Esophagus squamous epithelium (tissue), 5 donors: ENCODE measurements at regions not wholly inside any gene's neighbourhood (a gene's known extent, or its start where the extent isn't known, plus 50 kb on each side); places are given as distances from the start of the nearest gene placed in this dataset.
"Not testable (repeated sequence)": the region's sequence is repeated elsewhere in the genome, so short reads cannot be mapped to it uniquely, and the experiment has no call there.

Experiments
- DNase-seq: peaks from one replicate; lab custom pipeline; 2025; lab: John Stamatoyannopoulos, UW
- H3K27ac ChIP-seq, 4 donors: fragments of 200-600 bp; sonication (generic); one replicate each; pipeline ENCODE4 v1.5.1; 2016 to 2019; ENCODE audit warnings: mild to moderate bottlenecking in 1 of 4
- H3K27me3 ChIP-seq, 4 donors: fragments of 200-600 bp; sonication (generic); 1 replicate in 3 of 4; 2 replicates in 1 of 4; pipeline versions ENCODE4 v1.5.1 to v1.6.0; 2017 to 2021; ENCODE audit warnings: antibody characterized with exemption in 1 of 4
- H3K36me3 ChIP-seq, 3 donors: fragments of 200-600 bp; sonication (generic); one replicate each; pipeline ENCODE4 v1.5.1; 2016 to 2019
- H3K4me1 ChIP-seq, 3 donors: fragments of 200-600 bp; sonication (generic); one replicate each; pipeline ENCODE4 v1.5.1; 2017 to 2019
- H3K4me3 ChIP-seq, 4 donors: fragments of 200-600 bp; sonication (generic); 1 replicate in 3 of 4; 2 replicates in 1 of 4; pipeline ENCODE4 v1.5.1; 2016 to 2019; ENCODE audit warnings: mild to moderate bottlenecking in 2 of 4, moderate library complexity in 1 of 4
- H3K9me3 ChIP-seq, 3 donors: fragments of 200-600 bp; sonication (generic); one replicate each; pipeline ENCODE4 v1.5.1; 2016 to 2019
- POLR2A ChIP-seq, 4 donors: fragments of 450-650 bp; IDR thresholded peaks; one replicate each; pipeline ENCODE4 v1.6.1; 2017; ENCODE audit warnings: antibody characterized with exemption in 4 of 4, mild to moderate bottlenecking in 4 of 4, moderate library complexity in 3 of 4
- WGBS, 2 donors: methylation state at CpG; one replicate each; pipeline ENCODE4 v1.1.5; 2018; 5-methylcytosine and 5-hydroxymethylcytosine counted together
- intact Hi-C: fragments of 100-400 bp; cut with DNase I; formaldehyde crosslinking; loops from one replicate; pipeline ENCODE4 v1.15.0; 2022
- TF ChIP-seq, protein P1 (sequence below), 6 experiments: fragments of 450-650 bp in 4 of 6; fragments of 200-600 bp in 2 of 6; sonication (generic) in 2 of 6; IDR thresholded peaks; one replicate each; pipeline ENCODE4 v1.5.1; 2016 to 2019; ENCODE audit warnings: antibody characterized with exemption in 6 of 6, mild to moderate bottlenecking in 4 of 6, moderate library complexity in 4 of 6
- donor health status: DM: yes; HTN: yes; CAD: no.

DNA sequence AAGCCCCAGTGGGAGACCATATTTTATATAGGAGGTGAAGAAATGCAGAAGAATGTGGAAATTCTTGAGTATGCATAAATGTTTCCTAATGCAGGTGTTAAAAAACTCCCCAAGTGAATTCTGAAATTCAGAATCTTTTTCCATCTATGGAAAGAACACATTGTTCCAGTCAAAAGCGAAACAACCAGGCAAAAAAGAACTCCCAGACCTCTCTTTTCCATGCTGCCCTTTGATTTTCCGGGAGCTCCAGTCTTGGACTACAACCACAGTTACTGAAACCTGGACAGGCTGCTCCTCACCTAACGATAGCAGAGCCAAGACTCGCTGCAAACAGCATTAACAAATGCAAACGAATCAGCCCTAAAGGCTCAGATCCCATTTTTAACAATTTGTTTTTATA is 108.7 kb upstream of the CNKSR3 start:
- 13 to 35% methylated on average over 5 of the region's 5 CpGs for WGBS, 2 donors
- intact Hi-C loops = no loop called here
- no peak for DNase-seq

DNA sequence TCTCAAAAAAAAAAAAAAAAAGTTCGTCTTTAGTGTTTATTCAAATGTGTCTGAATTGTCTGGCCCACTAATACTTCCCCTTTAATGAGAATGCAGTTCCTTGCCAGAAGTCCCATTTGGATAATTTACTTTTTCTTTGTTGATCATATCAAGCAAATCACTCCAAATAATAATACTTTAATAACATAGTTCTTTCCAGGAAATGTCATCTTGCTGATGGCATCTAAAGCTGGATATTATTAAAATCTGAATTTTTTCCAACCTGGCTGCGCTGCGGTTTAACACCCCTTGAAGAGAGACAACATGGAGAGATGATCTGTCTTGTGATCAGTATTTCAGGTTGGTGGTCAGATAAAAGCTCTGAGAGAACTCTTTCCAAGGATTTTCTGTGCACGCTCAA is 111.2 kb upstream of the CNKSR3 start:
- no peak overlapping the region for H3K27ac ChIP-seq
- no peak overlapping the region for H3K4me3 ChIP-seq
- peaks cover 0 to 46% (median 0%) of the 10 kb centered on the region in 3 donors for H3K4me1 ChIP-seq
- TF ChIP-seq, protein P1, sequence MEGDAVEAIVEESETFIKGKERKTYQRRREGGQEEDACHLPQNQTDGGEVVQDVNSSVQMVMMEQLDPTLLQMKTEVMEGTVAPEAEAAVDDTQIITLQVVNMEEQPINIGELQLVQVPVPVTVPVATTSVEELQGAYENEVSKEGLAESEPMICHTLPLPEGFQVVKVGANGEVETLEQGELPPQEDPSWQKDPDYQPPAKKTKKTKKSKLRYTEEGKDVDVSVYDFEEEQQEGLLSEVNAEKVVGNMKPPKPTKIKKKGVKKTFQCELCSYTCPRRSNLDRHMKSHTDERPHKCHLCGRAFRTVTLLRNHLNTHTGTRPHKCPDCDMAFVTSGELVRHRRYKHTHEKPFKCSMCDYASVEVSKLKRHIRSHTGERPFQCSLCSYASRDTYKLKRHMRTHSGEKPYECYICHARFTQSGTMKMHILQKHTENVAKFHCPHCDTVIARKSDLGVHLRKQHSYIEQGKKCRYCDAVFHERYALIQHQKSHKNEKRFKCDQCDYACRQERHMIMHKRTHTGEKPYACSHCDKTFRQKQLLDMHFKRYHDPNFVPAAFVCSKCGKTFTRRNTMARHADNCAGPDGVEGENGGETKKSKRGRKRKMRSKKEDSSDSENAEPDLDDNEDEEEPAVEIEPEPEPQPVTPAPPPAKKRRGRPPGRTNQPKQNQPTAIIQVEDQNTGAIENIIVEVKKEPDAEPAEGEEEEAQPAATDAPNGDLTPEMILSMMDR (IDR thresholded peaks at IDR 0.05) = no peak
- TF ChIP-seq POLR2A (IDR thresholded peaks at IDR 0.05) = no peak
- 62 to 71% methylated on average over 4 of the region's 4 CpGs for WGBS, 2 donors
- H3K9me3 ChIP-seq = no peaks in the 10 kb centered on the region
- no peak for DNase-seq
- no peaks in the 10 kb centered on the region for H3K27me3 ChIP-seq
- intact Hi-C loops = no loop called here
- H3K36me3 ChIP-seq = no peaks in the 10 kb centered on the region

More for the DNA sequence above, 108.7 kb upstream of the CNKSR3 start:
- no peak overlapping the region for H3K4me3 ChIP-seq
- H3K4me1 ChIP-seq = peaks cover 0 to 43% (median 0%) of the 10 kb centered on the region in 3 donors
- no peaks in the 10 kb centered on the region for H3K27me3 ChIP-seq
- no peak overlapping the region for H3K27ac ChIP-seq
- no peaks in the 10 kb centered on the region for H3K36me3 ChIP-seq
- TF ChIP-seq POLR2A (IDR thresholded peaks at IDR 0.05) = no peak
- TF ChIP-seq, protein P1 (IDR thresholded peaks at IDR 0.05) = no peak
- no peaks in the 10 kb centered on the region for H3K9me3 ChIP-seq

DNA sequence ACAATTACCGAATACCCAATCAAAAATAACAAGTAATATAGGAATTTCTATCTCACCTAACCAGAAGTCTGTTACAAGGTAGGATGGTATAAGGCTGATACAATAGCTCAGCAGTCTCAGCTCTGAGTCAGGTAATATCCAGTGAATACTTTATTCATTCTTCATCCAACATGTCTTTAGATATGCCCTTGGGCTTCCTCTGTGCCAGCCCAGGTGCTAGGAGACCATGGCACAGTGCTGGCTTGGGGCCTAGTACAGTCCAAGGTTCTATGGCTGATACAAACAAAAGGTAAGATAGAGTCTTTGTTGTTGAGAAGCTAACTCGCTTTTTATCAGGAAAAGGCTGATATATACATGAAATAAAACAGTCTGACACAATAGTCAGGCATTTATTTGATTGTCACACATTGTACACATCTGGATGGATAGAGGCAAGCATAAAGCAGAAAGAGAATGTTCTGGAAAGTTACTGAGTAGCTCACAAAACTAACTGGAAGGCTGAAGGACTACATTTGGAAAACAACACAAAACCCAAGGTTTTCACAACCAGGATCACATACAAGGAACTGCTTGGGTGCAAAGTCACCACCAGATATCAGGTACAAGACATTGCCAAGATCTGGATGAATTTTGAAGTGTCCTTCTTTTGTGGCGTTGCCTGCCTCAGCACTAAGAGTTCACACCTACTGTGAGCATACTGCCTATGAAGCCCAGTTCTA is 110.4 kb upstream of the SCAF8 start:
- Histone ChIP-seq H3K4me3 (no peak overlapping the region), H3K36me3 (no peaks in the 10 kb centered on the region), H3K4me1 (peaks cover 0 to 46% (median 0%) of the 10 kb centered on the region in 3 donors), H3K27ac (peak overlapping the region in 2 of 4 donors; percentile 4 to 42), H3K27me3 (no peaks in the 10 kb centered on the region), H3K9me3 (no peaks in the 10 kb centered on the region)
- DNase-seq = no peak
- intact Hi-C loops = no loop called here
- TF ChIP-seq POLR2A (IDR thresholded peaks at IDR 0.05) = no peak
- TF ChIP-seq, protein P1 (IDR thresholded peaks at IDR 0.05) = no peak
- 52 to 63% methylated on average over 3 of the region's 3 CpGs for WGBS, 2 donors

DNA sequence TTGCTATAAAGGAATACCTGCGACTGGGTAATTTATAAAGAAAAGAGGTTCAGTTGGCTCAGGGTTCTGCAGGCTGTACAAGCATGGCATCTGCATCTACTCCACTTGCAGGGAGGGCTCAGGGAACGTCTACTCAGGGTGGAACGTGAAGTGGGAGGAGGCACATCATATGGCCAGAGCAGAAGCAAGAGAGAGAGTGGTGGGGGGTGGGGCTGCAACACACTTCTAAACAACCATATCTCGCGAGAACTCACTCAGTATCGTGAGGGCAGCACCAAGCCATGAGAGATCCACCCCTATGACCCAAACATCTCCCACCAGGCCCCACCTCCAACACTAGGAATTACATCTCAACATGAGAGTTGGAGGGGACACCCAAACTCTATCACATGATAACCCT is 109.8 kb upstream of the SCAF8 start:
- no peak for DNase-seq
- Histone ChIP-seq H3K27me3 (no peaks in the 10 kb centered on the region), H3K4me3 (no peak overlapping the region), H3K27ac (peak overlapping the region in 1 of 4 donors; percentile 42), H3K4me1 (peaks cover 0 to 46% (median 0%) of the 10 kb centered on the region in 3 donors), H3K36me3 (no peaks in the 10 kb centered on the region), H3K9me3 (no peaks in the 10 kb centered on the region)
- intact Hi-C loops = no loop called here
- no peak for TF ChIP-seq POLR2A (IDR thresholded peaks at IDR 0.05)
- TF ChIP-seq, protein P1 (IDR thresholded peaks at IDR 0.05) = no peak
- 90 to 98% methylated on average over 6 of the region's 6 CpGs for WGBS, 2 donors

DNA sequence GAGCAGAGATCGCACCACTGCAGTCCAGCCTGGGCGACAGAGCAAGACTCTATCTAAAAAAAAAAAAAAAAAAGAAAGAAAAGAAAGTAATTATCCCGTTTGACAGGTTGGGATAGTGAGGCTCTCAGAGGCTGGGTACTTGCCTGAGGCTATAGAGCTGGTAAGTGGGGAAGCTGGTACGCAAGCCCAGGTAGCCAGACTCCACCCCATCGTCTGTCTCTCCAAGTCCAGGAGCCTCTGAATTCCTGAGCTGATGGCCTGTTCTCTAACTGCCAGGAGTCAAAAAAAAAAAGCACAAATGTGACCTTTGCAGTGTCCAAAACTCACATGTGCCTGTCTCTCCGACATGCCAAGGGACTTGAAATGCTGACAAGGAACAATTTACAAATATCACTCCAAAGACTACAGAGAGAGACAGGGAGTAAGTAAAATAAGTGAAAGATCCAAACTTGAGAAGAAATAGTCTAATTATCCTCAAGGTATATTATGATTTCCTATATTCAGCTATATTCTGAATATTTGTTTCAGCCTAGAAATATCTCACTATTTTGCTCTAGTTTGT is 109.1 kb upstream of the SCAF8 start:
- Histone ChIP-seq H3K9me3 (no peaks in the 10 kb centered on the region), H3K27ac (no peak overlapping the region), H3K36me3 (no peaks in the 10 kb centered on the region), H3K4me1 (peaks cover 0 to 40% (median 0%) of the 10 kb centered on the region in 3 donors), H3K4me3 (no peak overlapping the region), H3K27me3 (no peaks in the 10 kb centered on the region)
- no peak for DNase-seq
- intact Hi-C loops = no loop called here
- TF ChIP-seq, protein P1 (IDR thresholded peaks at IDR 0.05) = no peak
- no peak for TF ChIP-seq POLR2A (IDR thresholded peaks at IDR 0.05)
- 49 to 71% methylated on average over 5 to 6 of the region's 6 CpGs for WGBS, 2 donors

DNA sequence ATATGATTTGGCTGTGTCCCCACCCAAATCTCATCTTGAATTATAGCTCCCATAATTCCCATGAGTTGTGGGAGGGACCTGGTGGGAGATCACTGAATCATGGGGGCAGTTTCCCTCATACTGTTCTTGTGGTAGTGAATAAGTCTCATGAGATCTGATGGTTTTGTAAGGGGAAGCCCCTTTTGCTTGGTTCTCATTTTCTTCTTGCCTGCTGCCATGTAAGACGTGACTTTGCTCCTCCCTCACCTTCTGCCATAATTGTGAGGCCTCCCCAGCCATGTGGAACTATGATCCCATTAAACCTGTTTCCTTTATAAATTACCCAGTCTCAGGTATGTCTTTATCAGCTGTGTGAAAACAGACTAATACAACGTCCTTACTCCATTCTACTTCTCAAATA is 108.5 kb upstream of the SCAF8 start:
- H3K27ac ChIP-seq, intact Hi-C loops, H3K36me3 ChIP-seq, H3K27me3 ChIP-seq, H3K9me3 ChIP-seq, H3K4me3 ChIP-seq, DNase-seq: not testable (repeated sequence)
- WGBS, 2 donors = 71 to 77% methylated on average over 2 of the region's 2 CpGs
- peaks cover 0 to 36% (median 0%) of the 10 kb centered on the region in 3 donors for H3K4me1 ChIP-seq
